Ishikawa (cell line): ENCODE measurements at regions not wholly inside any gene's neighbourhood (a gene's known extent, or its start where the extent isn't known, plus 50 kb on each side); places are given as distances from the start of the nearest gene placed in this dataset.

Experiments
- CEBPB ChIP-seq: IDR thresholded peaks from 2 replicates; pipeline ENCODE4 v1.6.1; 2012
- CREB1 ChIP-seq: IDR thresholded peaks from 2 replicates; pipeline ENCODE4 v1.6.1; 2012; ENCODE audit warnings: low read depth
- EGR1 ChIP-seq: IDR thresholded peaks from 2 replicates; pipeline ENCODE4 v1.6.1; 2012
- EP300 ChIP-seq: IDR thresholded peaks from 2 replicates; pipeline ENCODE4 v1.6.1; 2012; ENCODE audit warnings: borderline replicate concordance
- FOXM1 ChIP-seq: IDR thresholded peaks from 2 replicates; pipeline ENCODE4 v1.6.1; 2012; ENCODE audit warnings: low read depth, borderline replicate concordance
- MAX ChIP-seq: IDR thresholded peaks from 2 replicates; pipeline ENCODE4 v1.6.1; 2012
- NFIC ChIP-seq: IDR thresholded peaks from 2 replicates; pipeline ENCODE4 v1.6.1; 2012
- RAD21 ChIP-seq: IDR thresholded peaks from 2 replicates; pipeline ENCODE4 v1.6.1; 2012; ENCODE audit warnings: low read depth
- REST ChIP-seq: IDR thresholded peaks from 2 replicates; pipeline ENCODE4 v1.6.1; 2012; ENCODE audit warnings: low read depth, mild to moderate bottlenecking
- TAF1 ChIP-seq: IDR thresholded peaks from 2 replicates; pipeline ENCODE4 v1.6.1; 2012; ENCODE audit warnings: low read depth, mild to moderate bottlenecking
- TEAD4 ChIP-seq: IDR thresholded peaks from 2 replicates; pipeline ENCODE4 v1.6.1; 2012
- USF1 ChIP-seq: IDR thresholded peaks from 2 replicates; pipeline ENCODE4 v1.6.1; 2012
- YY1 ChIP-seq: IDR thresholded peaks from 2 replicates; pipeline ENCODE4 v1.6.1; 2012; ENCODE audit warnings: low read depth
- ZBTB7A ChIP-seq: IDR thresholded peaks from 2 replicates; pipeline ENCODE4 v1.6.1; 2012; ENCODE audit warnings: low read depth

GRCh38 chr2:17242813-17243485 lies 275.3 kb downstream of the RAD51AP2 start:
- TF ChIP-seq CEBPB (no peak), YY1 (no peak), EGR1 (no peak), NFIC (no peak), MAX (no peak), REST (no peak), TEAD4 (no peak), USF1 (no peak), CREB1 (no peak), EP300 (no peak), RAD21 (no peak), FOXM1 (no peak), ZBTB7A (no peak), TAF1 (no peak)
